KMS-11 (cell line): ENCODE measurements at regions not wholly inside any gene's neighbourhood (a gene's known extent, or its start where the extent isn't known, plus 50 kb on each side); places are given as distances from the start of the nearest gene placed in this dataset.
"Not testable (repeated sequence)": the region's sequence is repeated elsewhere in the genome, so short reads cannot be mapped to it uniquely, and the experiment has no call there.

Source experiments
- H2AFZ ChIP-seq: fragments of 200-600 bp; sonication (generic); 2 replicates; pipeline ENCODE4 v1.6.1; 2016; ENCODE audit warnings: antibody characterized with exemption, mixed run types, low read depth
- H3K27ac ChIP-seq: fragments of 200-600 bp; sonication (generic); 2 replicates; pipeline ENCODE4 v1.6.1; 2016; ENCODE audit warnings: mild to moderate bottlenecking, mixed run types
- H3K27me3 ChIP-seq: fragments of 200-600 bp; sonication (generic); 2 replicates; pipeline ENCODE4 v1.6.1; 2017; ENCODE audit warnings: mild to moderate bottlenecking, low read depth, mixed run types, moderate library complexity; ENCODE audit not compliant: insufficient read depth
- H3K36me3 ChIP-seq: fragments of 200-600 bp; sonication (generic); 2 replicates; pipeline ENCODE4 v1.6.1; 2017; ENCODE audit warnings: mild to moderate bottlenecking, mixed run types; ENCODE audit not compliant: insufficient read depth
- H3K4me1 ChIP-seq: fragments of 200-600 bp; sonication (generic); 2 replicates; pipeline ENCODE4 v1.6.1; 2016; ENCODE audit warnings: mild to moderate bottlenecking, low read depth, mixed run types; ENCODE audit not compliant: poor library complexity, severe bottlenecking
- H3K4me2 ChIP-seq: fragments of 200-600 bp; sonication (generic); 2 replicates; pipeline ENCODE4 v1.7.0; 2016; ENCODE audit warnings: mild to moderate bottlenecking, mixed run types
- H3K4me3 ChIP-seq: fragments of 200-600 bp; sonication (generic); IDR thresholded peaks from 2 replicates; pipeline ENCODE4 v1.6.1; 2017; ENCODE audit warnings: low read depth, low read length, mixed read lengths; ENCODE audit not compliant: insufficient read depth
- H3K79me2 ChIP-seq: fragments of 200-600 bp; sonication (generic); 2 replicates; pipeline ENCODE4 v1.6.1; 2016; ENCODE audit warnings: low read depth, mixed run types; ENCODE audit not compliant: insufficient read depth
- H3K9ac ChIP-seq: fragments of 200-600 bp; sonication (generic); 2 replicates; pipeline ENCODE4 v1.6.1; 2016; ENCODE audit warnings: mild to moderate bottlenecking, mixed run types
- H4K20me1 ChIP-seq: fragments of 200-600 bp; sonication (generic); 2 replicates; pipeline ENCODE4 v1.6.1; 2016; ENCODE audit warnings: mild to moderate bottlenecking, mixed run types; ENCODE audit not compliant: insufficient read depth
- CTCF ChIP-seq: fragments of 200-600 bp; sonication (generic); conservative IDR thresholded peaks from 2 replicates; pipeline ENCODE4 v1.6.1; 2017; ENCODE audit warnings: low read depth, mild to moderate bottlenecking, antibody characterized with exemption, low read length, moderate library complexity, mixed read lengths

GRCh38 chr16:29248306-29248939 lies 158.1 kb downstream of the NPIPB11 start:
- H3K79me2 ChIP-seq, H3K9ac ChIP-seq, H3K27ac ChIP-seq, H3K4me2 ChIP-seq, H4K20me1 ChIP-seq, H2AFZ ChIP-seq, H3K4me1 ChIP-seq, H3K36me3 ChIP-seq, H3K4me3 ChIP-seq: not testable (repeated sequence)
- H3K27me3 ChIP-seq = peaks cover 51% of the 10 kb centered on the region

GRCh38 chr16:29246091-29246490 lies 160.4 kb downstream of the NPIPB11 start:
- H3K4me3 ChIP-seq = not testable (repeated sequence)

GRCh38 chr16:29237971-29238370 lies 168.5 kb downstream of the NPIPB11 start:
- H3K4me2 ChIP-seq = no peak overlapping the region
- no peak overlapping the region for H3K9ac ChIP-seq
- no peak for TF ChIP-seq CTCF
- H4K20me1 ChIP-seq = no peaks in the 10 kb centered on the region
- no peak overlapping the region for H2AFZ ChIP-seq
- H3K27me3 ChIP-seq = peaks cover 58% of the 10 kb centered on the region
- no peaks in the 10 kb centered on the region for H3K4me1 ChIP-seq
- no peaks in the 10 kb centered on the region for H3K79me2 ChIP-seq
- no peak overlapping the region for H3K4me3 ChIP-seq
- no peaks in the 10 kb centered on the region for H3K36me3 ChIP-seq
- H3K27ac ChIP-seq = no peak overlapping the region

More at GRCh38 chr16:29246091-29246490, 160.4 kb downstream of the NPIPB11 start:
- H3K27me3 ChIP-seq = peaks cover 37% of the 10 kb centered on the region
- H3K27ac ChIP-seq, H3K4me1 ChIP-seq, H4K20me1 ChIP-seq, H3K9ac ChIP-seq, H3K79me2 ChIP-seq, H3K36me3 ChIP-seq, H2AFZ ChIP-seq, H3K4me2 ChIP-seq: not testable (repeated sequence)

GRCh38 chr16:29237495-29237894 lies 169.0 kb downstream of the NPIPB11 start:
- not testable (repeated sequence) for H3K4me1 ChIP-seq

GRCh38 chr16:29237023-29237422 lies 169.5 kb downstream of the NPIPB11 start:
- H4K20me1 ChIP-seq, H3K4me2 ChIP-seq, H3K79me2 ChIP-seq, H3K9ac ChIP-seq, H3K27ac ChIP-seq, H3K4me3 ChIP-seq, H3K4me1 ChIP-seq, H2AFZ ChIP-seq, H3K36me3 ChIP-seq: not testable (repeated sequence)
- peaks cover 67% of the 10 kb centered on the region for H3K27me3 ChIP-seq

More at GRCh38 chr16:29237495-29237894, 169.0 kb downstream of the NPIPB11 start:
- not testable (repeated sequence) for H3K4me2 ChIP-seq, H3K79me2 ChIP-seq, H3K36me3 ChIP-seq, H3K4me3 ChIP-seq, H3K9ac ChIP-seq, H3K27ac ChIP-seq, H2AFZ ChIP-seq, H4K20me1 ChIP-seq
- H3K27me3 ChIP-seq = peaks cover 62% of the 10 kb centered on the region

- not testable (repeated sequence) for H3K27ac ChIP-seq, H3K79me2 ChIP-seq, H3K4me3 ChIP-seq, H3K36me3 ChIP-seq, H3K9ac ChIP-seq, H4K20me1 ChIP-seq, H2AFZ ChIP-seq, H3K4me2 ChIP-seq, H3K4me1 ChIP-seq
- H3K27me3 ChIP-seq = peaks cover 72% of the 10 kb centered on the region
These were observed 170.6 kb downstream of the NPIPB11 start for GRCh38 chr16:29235836-29236370.

GRCh38 chr16:29234536-29235275 lies 171.8 kb downstream of the NPIPB11 start:
- not testable (repeated sequence) for H3K36me3 ChIP-seq, H3K4me3 ChIP-seq, H3K79me2 ChIP-seq, H3K4me1 ChIP-seq, H3K9ac ChIP-seq, H2AFZ ChIP-seq, H3K4me2 ChIP-seq, H4K20me1 ChIP-seq, H3K27ac ChIP-seq
- peaks cover 74% of the 10 kb centered on the region for H3K27me3 ChIP-seq

GRCh38 chr16:29233705-29234404 lies 172.7 kb downstream of the NPIPB11 start:
- H3K27ac ChIP-seq, H3K36me3 ChIP-seq, H3K4me3 ChIP-seq, H4K20me1 ChIP-seq, H3K4me2 ChIP-seq, H2AFZ ChIP-seq, H3K4me1 ChIP-seq, H3K9ac ChIP-seq, H3K79me2 ChIP-seq: not testable (repeated sequence)
- peaks cover 78% of the 10 kb centered on the region for H3K27me3 ChIP-seq
